ENCODE measurements at regions not wholly inside any gene's neighbourhood (a gene's known extent, or its start where the extent isn't known, plus 50 kb on each side); places are given as distances from the start of the nearest gene placed in this dataset.

DNA sequence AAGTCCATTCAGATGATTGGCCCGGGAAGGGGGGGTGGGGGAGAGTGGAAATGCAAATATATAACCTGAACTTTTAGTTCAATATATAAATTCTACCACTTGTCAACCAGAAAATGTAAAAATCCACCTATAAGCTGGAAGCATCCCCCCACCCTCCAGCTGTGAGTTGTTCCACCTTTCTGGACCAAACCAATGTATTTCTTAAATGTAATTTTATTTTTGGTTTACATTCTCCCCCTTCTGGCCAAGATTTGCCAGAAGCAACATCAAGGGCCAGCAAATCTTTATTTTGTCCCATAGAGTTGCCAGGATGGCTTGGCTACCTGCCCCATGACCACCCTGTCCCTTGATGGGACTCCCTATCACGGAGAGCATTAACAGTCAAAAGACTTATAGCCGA is 545.7 kb downstream of the TBL1XR1 start:
- TF ChIP-seq CTCF (IDR thresholded peaks at IDR 0.05) (no peak), FOXP4 (CRISPR knock-in tag; IDR thresholded peaks at IDR 0.05) (no peak), ZBTB21 (CRISPR knock-in tag; IDR thresholded peaks at IDR 0.05; ENCODE audit: borderline replicate concordance) (no peak), RORB (CRISPR knock-in tag; IDR thresholded peaks at IDR 0.05) (no peak), ZNF121 (CRISPR knock-in tag; IDR thresholded peaks at IDR 0.05) (no peak), NR3C1 (CRISPR knock-in tag; conservative IDR thresholded peaks at IDR 0.05; ENCODE audit: low read depth) (no peak)
- TF ChIP-seq, protein P1, sequence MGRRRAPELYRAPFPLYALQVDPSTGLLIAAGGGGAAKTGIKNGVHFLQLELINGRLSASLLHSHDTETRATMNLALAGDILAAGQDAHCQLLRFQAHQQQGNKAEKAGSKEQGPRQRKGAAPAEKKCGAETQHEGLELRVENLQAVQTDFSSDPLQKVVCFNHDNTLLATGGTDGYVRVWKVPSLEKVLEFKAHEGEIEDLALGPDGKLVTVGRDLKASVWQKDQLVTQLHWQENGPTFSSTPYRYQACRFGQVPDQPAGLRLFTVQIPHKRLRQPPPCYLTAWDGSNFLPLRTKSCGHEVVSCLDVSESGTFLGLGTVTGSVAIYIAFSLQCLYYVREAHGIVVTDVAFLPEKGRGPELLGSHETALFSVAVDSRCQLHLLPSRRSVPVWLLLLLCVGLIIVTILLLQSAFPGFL (CRISPR knock-in tag; IDR thresholded peaks at IDR 0.05; ENCODE audit: borderline replicate concordance) = no peak

Measured in WTC11 (cell line).